SK-N-MC (cell line): ENCODE measurements at regions not wholly inside any gene's neighbourhood (a gene's known extent, or its start where the extent isn't known, plus 50 kb on each side); places are given as distances from the start of the nearest gene placed in this dataset.

ENCODE experiments used
- DNase-seq: peaks from one replicate; pipeline ENCODE4 v3.0.0-alpha.2; 2011; ENCODE audit warnings: low read depth, low spot score
- H3K27ac ChIP-seq: fragments of 200-600 bp; sonication (generic); 2 replicates; pipeline ENCODE4 v1.5.1; 2016; ENCODE audit warnings: mixed run types
- H3K36me3 ChIP-seq: fragments of 200-600 bp; sonication (generic); 2 replicates; pipeline ENCODE4 v1.6.1; 2017; ENCODE audit warnings: antibody characterized with exemption, low read length, mixed read lengths; ENCODE audit not compliant: insufficient read depth
- H3K4me3 ChIP-seq: fragments of 200-600 bp; sonication (generic); 2 replicates; pipeline ENCODE4 v1.5.1; 2016
- H3K9ac ChIP-seq: fragments of 200-600 bp; sonication (generic); 2 replicates; pipeline ENCODE4 v1.8.0; 2017; ENCODE audit warnings: mixed run types, mixed read lengths; ENCODE audit not compliant: insufficient read length
- H3K9me3 ChIP-seq: fragments of 200-600 bp; sonication (generic); 2 replicates; pipeline ENCODE4 v1.6.1; 2017; ENCODE audit warnings: low read depth, mild to moderate bottlenecking, antibody characterized with exemption, low read length, moderate library complexity, mixed read lengths
- EZH2 ChIP-seq: fragments of 200-600 bp; sonication (generic); IDR thresholded peaks from one replicate; pipeline ENCODE4 v1.6.1; 2017; ENCODE audit warnings: antibody characterized with exemption
- FOXP2 ChIP-seq: optimal IDR thresholded peaks from 2 replicates; pipeline ENCODE3; 2011; ENCODE audit warnings: mild to moderate bottlenecking, moderate library complexity; ENCODE audit not compliant: insufficient read depth; ENCODE audit errors: extremely low read length, control extremely low read depth
- POLR2AphosphoS5 ChIP-seq: IDR thresholded peaks from 2 replicates; pipeline ENCODE4 v1.6.1; 2012; ENCODE audit warnings: mild to moderate bottlenecking, low read depth, low read length, borderline replicate concordance

DNA sequence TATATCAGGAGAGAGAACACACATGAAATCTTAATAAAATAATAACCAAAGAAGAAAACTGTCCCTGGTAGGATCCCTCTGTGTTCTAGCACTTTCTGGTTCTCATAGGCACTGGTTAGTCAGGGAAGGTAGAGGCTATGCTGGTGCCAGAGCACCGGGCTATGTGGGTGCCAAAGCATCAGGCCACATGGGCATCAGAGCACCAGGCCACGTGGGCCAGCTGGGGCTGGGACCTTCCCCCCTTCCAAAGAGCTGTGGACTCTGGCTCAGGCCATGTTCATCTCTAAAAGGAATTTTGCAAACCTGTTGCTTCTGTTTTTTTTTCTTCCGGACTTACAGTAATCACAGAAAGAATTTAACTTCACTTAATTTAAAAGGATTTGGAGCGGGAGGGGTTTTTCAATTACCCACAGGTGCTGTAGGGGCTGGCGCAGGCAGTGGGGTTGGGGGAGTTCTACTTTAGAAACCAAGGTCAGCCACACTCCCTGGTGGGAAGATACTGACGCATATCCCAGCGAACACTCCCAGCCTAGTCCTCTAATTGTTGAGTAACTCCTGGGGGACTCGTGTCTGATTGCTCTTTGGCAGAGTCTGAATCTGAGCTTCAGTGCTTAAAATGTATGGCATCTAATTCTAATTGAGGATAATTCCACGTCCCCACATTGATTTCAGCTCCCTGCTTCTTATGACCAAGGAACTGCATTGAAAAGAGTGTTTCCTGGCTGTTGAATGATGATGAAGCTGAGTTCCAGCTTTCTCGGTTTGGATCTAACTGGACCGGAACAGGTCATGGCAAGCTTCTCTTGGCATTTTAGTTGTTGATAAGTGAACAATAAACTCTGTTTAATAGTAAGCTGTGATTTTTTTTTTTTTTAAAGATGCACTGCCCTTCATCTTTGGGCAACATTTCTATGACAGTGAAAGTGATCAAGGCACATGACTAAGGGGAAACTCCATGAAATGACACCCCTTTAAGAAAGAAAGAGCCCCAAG, 110.7 kb upstream of the FZD8 start:
- no peak overlapping the region for H3K9ac ChIP-seq
- TF ChIP-seq FOXP2 (no peak), EZH2 (no peak), POLR2AphosphoS5 (no peak)
- H3K4me3 ChIP-seq = no peak overlapping the region
- no peaks in the 10 kb centered on the region for H3K9me3 ChIP-seq
- no peak for DNase-seq
- no peaks in the 10 kb centered on the region for H3K36me3 ChIP-seq
- H3K27ac ChIP-seq = no peak overlapping the region

GRCh38 chr10:35751347-35751746, 109.3 kb upstream of the FZD8 start:
- Histone ChIP-seq H3K27ac (no peak overlapping the region), H3K4me3 (no peak overlapping the region), H3K36me3 (no peaks in the 10 kb centered on the region), H3K9me3 (no peaks in the 10 kb centered on the region), H3K9ac (no peak overlapping the region)
- no peak for TF ChIP-seq POLR2AphosphoS5
- no peak for TF ChIP-seq EZH2
- TF ChIP-seq FOXP2 = no peak
- no peak for DNase-seq

DNA sequence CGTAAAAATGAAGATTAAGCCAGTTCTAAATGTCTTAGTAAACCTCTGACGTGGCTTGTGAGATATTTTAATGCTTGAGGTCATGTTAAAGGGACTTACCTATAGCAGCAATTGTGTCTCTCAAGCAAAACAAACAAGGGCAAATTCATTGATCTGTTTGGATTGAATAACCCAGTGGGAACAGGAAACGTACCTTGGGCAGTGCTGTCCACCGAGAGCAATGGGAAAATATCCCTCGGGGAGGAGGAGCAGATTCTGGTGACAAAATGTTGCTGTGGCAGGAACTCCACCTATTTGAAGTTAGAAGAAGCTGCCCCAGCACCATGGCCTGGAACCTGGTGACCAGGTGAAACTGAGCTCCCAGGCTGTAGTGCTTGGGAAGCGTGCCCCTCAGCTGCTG, 107.1 kb upstream of the FZD8 start:
- no peak overlapping the region for H3K4me3 ChIP-seq
- no peaks in the 10 kb centered on the region for H3K9me3 ChIP-seq
- no peak overlapping the region for H3K9ac ChIP-seq
- no peak overlapping the region for H3K27ac ChIP-seq
- no peak for TF ChIP-seq FOXP2
- no peak for TF ChIP-seq POLR2AphosphoS5
- TF ChIP-seq EZH2 = no peak
- no peak for DNase-seq
- H3K36me3 ChIP-seq = no peaks in the 10 kb centered on the region

DNA sequence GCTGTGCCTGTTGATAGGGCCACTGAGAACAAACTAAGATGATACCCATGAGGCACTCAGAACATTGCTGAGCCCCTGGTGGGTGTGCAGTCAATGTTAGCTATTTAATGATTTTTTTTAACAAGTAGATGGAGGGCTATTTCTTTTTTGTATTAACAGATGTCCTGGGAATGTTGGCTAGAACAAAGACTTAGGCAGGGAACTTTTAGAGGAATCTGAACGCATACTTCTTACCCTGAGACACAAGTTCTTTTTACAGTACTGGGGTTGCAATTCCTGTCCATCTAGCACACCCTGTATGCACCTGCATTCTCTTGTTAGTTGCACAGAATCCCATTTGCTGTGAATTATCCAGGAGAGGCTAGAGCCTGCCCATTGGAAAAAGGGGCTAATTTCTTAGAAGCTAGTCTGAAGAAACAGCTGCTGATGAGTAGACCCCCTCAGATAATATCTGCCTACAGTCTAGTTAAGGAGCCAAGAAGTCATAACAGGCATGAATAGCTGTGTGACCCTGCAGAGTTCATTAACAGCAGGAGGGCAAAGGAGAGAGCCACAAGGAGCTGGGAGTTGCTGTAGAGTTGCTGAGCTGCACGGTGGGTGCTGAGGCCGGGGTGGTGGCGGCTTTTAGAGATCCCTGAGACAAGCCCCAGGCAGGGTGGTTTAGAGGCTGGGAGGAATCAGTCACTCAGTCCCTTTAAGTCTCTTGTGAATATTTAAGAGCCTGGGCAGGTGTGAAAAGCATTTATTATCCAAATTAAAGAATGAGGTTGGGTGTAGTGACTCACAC, 103.7 kb upstream of the FZD8 start:
- no peak for DNase-seq
- Histone ChIP-seq H3K4me3 (no peak overlapping the region), H3K9ac (no peak overlapping the region), H3K27ac (no peak overlapping the region), H3K36me3 (no peaks in the 10 kb centered on the region), H3K9me3 (no peaks in the 10 kb centered on the region)
- no peak for TF ChIP-seq POLR2AphosphoS5
- no peak for TF ChIP-seq FOXP2
- TF ChIP-seq EZH2 = no peak

DNA sequence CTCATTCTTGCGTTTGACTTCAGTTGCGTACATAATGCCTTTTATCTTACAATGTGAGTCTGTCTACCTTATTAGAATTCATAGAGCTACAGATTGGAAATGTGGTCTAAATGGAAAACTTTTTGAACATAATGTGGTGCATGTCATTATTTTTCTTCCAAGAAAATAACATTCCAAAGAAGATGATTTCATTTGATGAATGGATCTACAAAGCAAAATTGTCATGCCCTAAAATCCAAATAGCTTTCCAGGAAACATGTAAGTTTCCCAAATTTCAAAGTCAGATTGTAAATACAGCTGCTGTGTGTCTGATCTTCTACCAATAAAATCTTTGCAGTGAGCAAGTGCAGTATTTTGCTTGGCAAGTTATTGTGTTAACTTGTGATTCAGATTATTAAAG, 101.8 kb upstream of the FZD8 start:
- Histone ChIP-seq H3K4me3 (no peak overlapping the region), H3K27ac (no peak overlapping the region), H3K9ac (no peak overlapping the region), H3K36me3 (no peaks in the 10 kb centered on the region), H3K9me3 (no peaks in the 10 kb centered on the region)
- no peak for DNase-seq
- no peak for TF ChIP-seq EZH2
- no peak for TF ChIP-seq POLR2AphosphoS5
- no peak for TF ChIP-seq FOXP2

- Histone ChIP-seq H3K9ac (no peak overlapping the region), H3K9me3 (no peaks in the 10 kb centered on the region), H3K36me3 (no peaks in the 10 kb centered on the region), H3K27ac (no peak overlapping the region), H3K4me3 (no peak overlapping the region)
- DNase-seq = no peak
- no peak for TF ChIP-seq EZH2
- TF ChIP-seq FOXP2 = no peak
- no peak for TF ChIP-seq POLR2AphosphoS5
Measured at GRCh38 chr10:35743351-35743750, 101.3 kb upstream of the FZD8 start.

GRCh38 chr10:35739998-35740397, 97.9 kb upstream of the FZD8 start:
- Histone ChIP-seq H3K4me3 (no peak overlapping the region), H3K9me3 (no peaks in the 10 kb centered on the region), H3K36me3 (no peaks in the 10 kb centered on the region), H3K27ac (no peak overlapping the region), H3K9ac (no peak overlapping the region)
- DNase-seq = no peak
- TF ChIP-seq EZH2 (no peak), POLR2AphosphoS5 (no peak), FOXP2 (no peak)

- Histone ChIP-seq H3K4me3 (no peak overlapping the region), H3K9me3 (no peaks in the 10 kb centered on the region), H3K27ac (peak overlapping the region; percentile 54), H3K9ac (no peak overlapping the region), H3K36me3 (no peaks in the 10 kb centered on the region)
- no peak for DNase-seq
- TF ChIP-seq POLR2AphosphoS5 = no peak
- no peak for TF ChIP-seq FOXP2
- TF ChIP-seq EZH2 = no peak
Measured at GRCh38 chr10:35735412-35735811, 93.3 kb upstream of the FZD8 start.
